ENCODE measurements at regions not wholly inside any gene's neighbourhood (a gene's known extent, or its start where the extent isn't known, plus 50 kb on each side); places are given as distances from the start of the nearest gene placed in this dataset.

DNA sequence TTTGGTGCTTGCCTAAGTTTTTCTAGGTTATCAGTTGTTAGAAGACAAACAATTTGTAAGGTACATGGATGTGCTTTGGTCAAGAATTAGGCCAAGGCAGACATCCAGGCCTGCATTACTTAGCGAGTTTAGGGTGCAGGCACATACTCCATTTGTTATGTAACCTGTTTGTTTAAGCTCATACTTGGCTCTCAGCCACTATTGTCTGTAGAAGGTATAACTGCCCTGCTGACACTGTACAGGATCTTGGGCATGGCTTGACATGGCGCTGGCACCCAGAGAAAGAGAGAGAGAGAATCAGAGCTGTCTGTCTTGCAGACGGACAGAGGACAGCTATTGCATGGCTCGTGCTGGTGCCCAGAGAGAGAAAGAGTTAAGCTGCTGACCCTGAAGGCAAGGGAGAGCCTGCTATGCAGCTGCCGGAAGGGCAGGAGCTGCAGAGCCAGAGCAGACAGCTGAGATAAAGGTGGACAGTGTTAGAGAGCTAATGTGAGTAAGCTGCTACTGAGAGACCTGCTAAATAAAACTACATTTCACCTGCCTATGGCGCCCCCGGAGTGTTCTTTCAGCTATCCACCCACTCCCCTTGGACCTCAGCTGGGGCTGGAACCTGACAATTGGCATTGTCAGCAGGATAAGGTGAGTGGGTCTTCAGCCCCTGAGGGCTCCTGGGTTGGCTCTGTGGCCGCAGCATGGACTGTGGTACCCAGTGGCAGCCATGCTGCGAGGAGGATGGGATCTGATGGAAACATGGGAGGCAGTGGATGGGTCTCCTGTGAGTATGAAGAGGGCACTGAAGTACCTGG, 120.9 kb upstream of the TMEM106B start:
- DNase-seq = no peak

DNA sequence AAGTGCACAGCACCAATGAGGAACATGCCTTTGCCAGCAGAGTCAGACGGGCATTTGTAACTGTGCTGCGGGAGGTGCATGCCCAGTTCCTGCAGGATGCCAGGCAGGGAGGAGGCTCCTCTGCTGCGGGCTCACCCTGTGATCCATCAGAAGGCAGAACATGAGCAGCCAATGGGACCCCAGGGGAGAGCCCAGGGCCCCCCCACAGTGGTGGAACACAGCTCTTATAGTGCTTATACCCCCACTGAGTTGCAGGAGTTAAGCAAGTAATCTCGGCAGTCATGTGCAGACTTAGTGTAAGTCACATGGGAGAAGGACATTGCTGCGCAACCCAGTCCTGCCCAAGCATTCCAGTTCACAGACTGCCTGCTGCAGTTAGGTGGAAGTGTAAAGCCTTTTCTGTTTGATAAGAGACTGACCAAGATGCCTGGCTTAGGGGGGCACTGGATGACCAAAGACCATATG, 120.3 kb upstream of the TMEM106B start:
- no peak for DNase-seq

DNA sequence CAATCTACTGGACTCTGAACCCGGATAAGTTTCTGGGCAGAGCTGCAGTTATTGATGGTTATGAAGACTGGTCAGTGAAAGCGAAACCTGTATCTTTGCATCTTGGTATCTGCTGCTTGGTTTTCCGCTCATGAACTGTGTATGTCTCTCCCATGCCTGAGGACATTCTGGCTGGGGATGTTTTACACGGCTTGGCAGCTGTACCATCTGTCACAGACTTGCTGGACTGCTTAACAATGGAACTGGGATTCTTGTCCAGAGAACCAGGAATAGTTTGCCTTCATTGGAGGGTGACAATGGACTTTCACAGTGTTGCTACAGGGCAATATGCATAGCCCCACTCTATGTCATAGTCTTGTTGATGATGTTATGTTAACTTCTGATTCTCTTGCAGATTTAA, 119.9 kb upstream of the TMEM106B start:
- no peak for DNase-seq

DNA sequence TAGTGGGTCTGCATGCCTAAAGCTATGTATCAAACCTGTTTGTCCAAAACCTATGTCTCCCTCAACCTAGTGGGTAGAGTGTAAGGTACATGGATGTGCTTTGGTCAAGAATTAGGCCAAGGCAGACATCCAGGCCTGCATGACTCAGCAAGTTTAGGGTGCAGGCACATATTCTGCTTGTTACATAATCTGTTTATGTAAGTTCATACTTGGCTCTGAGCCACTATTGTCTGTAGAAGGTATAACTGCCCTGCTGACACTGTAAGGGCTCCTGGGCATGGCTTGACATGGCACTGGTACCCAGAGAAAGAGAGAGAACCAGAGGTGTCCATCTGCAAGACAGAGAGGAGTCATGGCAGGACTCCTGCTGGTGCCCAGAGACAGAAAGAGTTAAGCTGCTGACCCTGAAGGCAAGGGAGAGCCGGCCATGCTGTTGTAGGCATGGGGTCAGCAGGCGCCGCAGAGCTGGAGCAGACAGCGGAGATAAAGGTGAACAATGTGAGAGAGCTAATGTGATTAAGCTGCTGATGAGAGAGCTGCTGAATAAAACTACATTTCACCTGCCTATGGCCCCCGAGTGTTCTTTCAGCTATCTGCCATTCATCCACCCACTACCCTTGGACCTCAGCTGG, 118.5 kb upstream of the TMEM106B start:
- no peak for DNase-seq

DNA sequence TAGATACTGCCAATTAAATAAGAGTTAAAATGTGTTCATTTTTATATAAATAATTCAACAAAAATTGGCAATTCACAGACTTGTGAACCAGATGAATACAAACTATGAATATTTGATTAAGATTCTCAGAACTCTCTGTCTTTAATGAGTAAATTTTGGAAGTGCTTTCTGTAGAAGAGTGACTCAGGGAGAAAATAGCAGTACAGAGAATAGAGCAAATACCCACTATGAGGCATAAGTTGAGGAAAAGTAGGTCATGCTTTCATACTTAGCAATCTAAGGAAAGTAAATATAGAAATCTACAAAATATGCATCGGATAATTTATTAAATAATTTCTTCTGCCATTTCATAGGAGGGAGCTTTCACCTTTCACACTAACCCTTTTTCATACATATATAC, 117.7 kb upstream of the TMEM106B start:
- DNase-seq = no peak

DNA sequence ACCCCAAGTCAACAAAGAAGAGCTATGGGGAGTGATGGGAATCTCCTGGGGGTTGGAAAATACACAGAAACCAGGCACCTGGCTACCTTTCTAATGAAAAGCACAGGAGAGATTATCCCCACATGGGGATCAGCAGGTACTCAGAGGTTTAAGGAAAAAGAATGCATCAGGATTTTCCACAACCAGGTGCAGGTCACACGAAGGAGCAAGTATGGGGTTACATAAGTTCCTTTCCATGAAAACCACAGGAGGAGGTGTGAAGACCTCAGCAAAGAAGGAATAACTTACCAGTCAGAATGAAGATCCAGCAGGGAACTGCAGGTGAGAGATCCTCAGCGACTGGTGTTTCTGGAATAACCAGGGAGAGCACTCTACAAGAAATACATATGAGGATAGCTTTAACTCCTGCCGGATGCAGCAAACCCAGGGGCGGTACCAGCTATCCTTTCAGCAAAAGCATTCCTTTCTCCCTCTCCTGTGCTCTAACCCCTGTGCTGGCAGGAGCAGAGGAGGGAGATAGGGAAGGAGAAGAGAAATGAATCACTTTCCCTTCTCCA, 116.7 kb upstream of the TMEM106B start:
- no peak for DNase-seq

DNA sequence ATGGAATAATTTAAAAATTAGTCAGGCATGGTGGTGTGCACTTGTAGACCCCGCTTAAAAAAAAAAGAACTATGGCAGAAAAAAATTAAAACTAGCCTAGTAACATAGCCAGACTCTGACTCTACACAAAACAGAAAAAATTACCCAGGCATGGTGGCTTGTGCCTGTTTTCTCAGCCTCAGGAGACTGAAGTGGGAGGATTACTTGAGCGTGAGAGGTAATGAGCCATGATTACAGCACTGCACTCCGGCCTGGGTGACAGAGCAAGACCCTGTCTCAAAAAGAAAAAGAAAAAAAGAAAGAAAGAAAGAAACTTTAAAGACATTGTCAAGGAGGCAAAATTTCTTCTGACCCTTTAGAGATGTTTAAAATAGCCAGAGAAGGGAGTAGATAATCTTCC, 109.0 kb upstream of the TMEM106B start:
- DNase-seq = no peak

DNA sequence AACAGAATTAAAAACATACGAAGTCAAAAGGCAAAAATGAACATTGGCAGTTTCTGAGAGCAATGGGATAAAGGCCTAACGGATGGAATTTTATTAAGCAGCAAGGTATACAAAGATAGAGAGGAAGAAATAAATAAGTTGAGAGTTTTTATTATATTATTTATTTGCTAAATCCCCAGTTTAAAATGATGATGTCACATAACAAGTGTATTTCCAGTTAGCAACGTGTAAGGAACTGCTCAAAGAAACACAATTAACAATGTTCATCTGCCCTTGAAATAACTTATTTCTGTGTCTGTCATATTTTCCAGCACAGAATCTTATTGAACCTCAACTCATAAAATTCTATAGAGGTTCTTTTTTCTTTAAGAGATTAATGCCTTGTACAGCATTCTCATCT, 108.6 kb upstream of the TMEM106B start:
- no peak for DNase-seq

DNA sequence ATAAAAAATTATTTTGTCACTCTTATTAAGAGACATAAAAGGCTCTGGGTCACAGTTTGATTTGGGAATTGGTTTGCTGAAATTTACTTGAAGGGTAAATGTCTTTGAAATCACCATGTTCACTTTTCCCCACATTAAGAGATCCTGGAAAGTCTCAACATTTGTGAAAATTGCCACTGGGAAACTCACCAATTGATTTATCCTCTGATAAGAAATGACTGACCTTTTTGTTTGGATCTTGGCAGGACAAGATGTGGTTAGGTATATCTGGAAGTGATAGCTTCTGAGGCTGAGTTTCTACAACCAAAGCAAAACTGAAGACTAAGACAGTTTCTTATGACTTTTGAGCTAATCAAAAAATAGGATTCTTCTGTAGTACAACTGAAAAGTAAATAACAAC, 107.1 kb upstream of the TMEM106B start:
- no peak for DNase-seq

DNA sequence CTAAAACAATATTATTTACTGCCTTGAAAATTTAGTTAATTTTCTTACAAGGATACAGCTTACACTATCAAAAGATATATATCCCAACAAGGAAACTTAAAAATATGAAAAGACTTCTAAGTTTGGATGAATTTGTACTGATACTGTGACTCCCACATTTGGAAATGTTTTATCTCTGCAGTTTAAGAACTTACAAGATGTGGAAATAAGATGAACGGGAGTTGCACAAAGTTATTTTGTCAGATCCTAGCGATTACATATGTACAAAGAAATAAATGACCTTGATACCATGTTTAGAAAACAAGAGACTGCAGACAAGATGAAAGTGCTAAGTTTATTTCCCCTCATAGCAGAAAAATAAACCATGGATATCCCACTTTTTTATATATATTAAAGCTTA, 103.7 kb upstream of the TMEM106B start:
- no peak for DNase-seq

DNA sequence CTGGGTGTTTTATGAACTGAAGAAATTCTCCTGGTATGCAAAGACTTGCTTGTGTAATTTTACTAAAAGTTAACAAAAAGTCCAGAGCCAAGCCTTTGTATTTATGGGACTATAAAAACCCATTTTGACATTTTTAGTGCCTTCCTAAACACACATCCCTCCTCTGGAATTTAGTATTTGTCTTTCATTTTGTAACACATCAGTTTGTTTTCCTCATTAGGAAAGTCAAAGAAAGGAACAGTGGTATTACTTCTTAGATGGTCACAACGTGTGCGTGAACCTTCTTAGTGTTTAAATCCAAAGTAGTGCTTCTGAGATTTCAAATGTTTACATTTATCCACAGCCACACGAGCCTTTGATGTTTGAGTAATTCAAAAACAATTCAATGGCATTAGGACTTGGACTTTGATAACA, 103.2 kb upstream of the TMEM106B start:
- no peak for DNase-seq

DNA sequence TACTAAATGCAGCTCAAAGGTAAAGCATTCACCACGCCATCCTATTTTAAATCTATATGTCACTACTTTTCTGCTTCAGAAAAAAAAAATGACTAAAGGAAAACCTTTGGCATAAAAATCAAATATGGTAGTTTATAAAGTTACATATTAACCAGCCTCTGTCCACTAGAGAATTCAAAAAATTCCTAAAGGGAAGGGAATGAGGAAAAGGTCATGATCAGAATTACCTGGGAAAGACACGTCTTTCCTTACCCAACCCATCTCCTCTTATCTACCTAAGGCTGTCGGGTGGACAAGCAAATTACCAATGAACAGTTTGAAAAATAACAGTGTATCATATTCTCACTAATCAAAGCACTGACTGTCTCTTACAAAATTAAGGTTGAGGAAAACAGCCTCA, 100.7 kb upstream of the TMEM106B start:
- no peak for DNase-seq

DNA sequence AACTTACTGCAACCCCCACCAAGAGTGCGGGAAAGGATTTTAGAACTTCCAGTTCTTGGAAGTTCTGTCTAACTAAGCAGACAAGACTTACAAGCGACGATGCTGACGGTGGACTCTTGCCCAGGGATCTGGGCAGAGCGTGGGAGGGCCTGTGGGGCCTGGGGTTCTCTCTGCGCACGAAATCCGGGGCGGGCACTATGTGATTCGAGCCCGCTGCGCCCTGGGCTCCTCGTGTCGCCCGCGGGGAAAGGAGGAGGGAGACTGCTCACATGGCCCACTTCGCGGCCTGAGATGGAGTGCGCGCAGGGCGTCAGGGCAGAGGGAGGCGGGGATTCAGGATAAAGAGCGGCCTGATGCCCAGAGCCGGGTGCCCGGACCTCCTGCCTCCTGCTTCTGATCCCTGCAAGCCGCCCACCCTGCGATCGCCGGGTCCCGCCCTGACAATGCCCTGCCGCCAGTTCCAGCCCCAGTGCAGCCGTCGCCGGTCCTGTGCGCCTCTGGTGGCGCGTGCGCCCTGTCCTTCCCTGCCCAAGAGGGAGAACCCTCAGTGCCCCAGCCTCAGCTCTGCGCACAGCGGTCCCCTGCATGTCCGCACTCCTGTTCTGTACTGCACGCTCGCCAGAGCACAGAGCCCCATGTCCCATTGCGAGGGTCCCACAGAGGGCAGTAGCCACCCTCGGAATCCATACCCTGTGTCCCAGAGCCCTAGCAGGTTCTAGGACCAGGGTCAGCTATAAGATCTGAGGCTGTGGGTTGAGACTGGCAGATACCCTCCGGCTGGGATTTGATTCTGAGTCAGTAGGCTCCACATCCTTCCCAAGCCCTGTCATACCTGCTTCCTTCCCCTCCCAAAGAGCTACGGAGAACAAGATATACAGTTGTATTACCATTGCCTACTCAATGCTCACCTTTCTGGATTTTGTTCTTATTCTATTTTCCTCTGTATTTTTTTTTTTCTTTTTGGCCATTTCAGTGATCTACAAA, 99.4 kb upstream of the TMEM106B start:
- peak; percentile 7 for DNase-seq

DNA sequence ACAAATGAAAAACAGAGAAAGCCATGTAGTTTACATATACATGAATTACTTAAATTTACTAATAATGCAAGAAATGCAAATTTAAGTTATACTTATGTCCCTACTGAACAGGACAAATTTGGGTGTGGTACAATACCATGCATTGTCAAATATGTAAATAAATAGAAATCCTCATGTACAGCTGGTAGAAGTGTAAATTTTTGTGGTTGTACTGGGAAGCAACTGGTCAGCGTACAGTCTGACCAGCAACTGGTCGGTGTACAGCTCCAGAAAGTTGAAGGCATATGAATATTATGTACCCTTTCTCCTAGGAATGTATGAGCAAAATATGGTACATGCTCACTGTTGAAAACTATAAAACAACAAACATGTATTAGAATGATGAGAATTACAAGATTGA, 93.9 kb upstream of the TMEM106B start:
- no peak for DNase-seq

DNA sequence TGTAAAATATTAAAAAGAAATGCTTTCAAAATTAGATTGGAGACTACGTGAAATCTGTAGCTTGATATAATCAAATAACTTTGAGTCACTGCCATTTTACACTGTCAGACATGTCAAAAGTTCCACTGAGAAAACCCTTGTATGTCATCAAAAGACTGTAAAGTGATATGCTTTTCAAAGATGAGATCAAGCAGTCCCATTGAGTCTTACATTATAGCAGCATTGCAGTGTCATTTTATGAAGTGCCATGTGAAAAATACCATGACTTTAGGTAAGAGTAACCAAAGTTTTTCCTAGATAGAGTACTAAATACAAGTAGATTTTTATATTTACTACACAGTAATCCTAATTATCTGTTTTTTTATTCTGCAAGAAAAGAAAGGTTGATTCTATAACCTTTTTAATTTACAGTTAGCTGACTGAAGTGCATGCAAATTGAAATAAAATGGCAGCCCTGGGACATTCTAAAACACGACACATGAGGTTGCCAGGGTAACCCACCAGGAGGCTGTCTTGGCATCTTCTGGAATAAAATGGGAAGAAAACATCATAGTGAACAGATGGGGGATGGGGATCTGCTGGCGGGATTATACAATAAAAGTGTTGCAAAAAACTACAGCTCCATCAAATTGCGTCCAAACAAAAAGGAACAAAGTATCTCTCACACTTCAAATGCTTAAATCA, 91.3 kb upstream of the TMEM106B start:
- DNase-seq = no peak

DNA sequence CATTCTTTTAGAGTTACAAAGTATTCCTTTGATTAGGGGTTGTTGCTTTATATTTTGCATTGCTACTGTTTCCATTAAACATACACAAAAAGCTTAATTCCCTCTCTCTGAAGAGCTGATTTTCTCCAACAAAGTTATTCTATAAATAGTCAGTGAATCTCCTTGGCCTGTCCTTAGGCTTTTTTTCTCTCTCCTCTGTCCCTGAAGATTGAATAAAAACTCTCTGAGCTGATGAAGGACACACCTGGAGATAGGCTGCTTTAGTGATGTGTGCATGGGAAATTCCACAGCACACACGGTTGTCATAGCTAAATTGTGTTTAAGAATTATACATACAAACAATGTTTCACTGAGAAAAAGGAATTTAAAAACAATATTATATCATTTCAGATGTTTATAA, 90.5 kb upstream of the TMEM106B start:
- no peak for DNase-seq

DNA sequence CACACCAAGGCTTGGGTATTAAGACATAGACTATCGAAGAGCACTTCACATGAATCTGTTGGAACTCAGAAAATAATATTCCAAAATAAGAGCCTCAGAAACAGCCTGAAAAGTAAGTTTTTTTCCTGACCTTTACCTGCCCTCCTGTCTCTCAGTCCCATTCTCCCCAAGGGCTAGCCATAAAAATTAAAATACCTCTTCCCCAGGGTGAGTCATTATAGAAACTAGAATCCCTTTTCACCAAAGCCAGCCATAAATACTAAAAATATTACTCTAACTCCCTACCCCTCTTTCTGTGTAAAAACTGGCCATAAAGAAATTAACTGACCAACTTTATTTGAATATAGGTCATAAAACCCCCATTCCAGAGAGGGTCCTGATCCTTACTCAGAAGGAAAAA, 87.9 kb upstream of the TMEM106B start:
- DNase-seq = no peak

DNA sequence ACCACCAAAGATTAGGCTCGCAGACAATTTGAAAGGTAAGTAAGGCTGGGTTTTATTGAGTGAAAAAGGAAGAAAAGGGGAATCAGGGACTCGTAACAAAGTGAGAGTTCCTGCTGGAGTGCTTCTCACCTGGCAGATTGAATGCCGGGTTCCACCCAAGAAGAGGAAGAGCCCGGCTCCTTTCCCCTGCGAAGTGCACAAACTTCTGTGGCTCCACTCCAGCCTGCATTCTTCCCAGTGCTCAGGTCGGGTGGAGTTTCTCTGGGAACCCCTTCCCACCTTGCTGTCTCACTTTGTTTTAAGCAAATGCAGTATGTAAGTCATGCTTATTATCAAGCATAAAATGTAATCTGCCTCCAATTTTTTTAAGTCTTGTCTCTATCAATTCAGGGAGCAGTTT, 87.1 kb upstream of the TMEM106B start:
- no peak for DNase-seq

DNA sequence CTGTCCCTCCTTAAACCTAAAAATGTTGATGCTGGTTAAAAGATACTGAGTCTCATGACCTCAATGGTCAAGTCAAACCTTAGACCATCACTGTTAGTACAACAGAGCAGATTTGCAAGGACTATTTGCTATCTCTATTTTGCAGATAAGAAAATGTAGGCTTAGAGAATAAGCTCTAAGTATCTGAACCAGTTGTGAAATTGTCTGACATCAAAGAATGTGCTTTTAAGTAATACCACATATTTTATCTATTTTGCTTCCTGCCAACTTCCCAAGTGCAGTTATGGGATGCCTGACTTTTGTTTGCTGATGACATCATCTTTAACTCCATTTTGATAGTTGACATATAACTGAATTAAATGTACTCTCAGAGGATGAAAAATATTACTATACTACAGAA, 83.6 kb upstream of the TMEM106B start:
- no peak for DNase-seq

DNA sequence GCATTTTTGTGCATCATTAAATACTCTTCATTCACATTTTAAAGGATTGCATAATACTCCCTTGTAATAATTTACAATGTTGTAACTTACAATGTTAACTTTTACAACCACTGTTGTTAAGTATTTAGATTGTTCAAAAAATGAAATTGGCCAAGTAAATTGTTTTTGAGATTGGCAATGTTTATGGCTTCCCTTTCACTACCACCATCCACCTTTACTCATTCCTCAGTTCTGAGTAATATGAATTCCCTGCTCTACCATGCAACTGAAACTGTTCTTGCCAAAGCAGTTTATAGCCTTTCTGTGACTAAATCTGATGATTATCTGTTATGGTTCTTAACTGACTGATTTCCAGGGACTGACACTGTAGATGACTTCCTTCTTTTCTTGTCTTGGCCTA, 80.5 kb upstream of the TMEM106B start:
- DNase-seq = no peak

DNA sequence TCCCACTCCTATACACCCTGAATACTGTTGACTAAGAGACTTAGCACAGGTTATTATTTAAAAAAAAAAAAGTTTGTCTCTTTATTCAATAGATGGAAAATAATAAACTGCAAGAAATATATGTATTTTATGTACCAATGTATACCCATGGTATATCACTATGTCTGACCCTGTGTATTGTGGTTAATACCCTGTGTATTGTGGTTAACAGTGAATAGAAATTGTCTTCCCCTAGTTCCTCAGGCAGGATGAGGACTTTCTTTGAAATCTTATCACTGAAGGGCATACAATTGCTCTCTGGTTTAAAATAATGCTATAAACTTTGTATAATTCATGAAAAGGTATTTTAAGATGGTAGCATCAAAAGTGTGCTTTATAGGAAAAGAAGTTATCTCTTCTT, 80.0 kb upstream of the TMEM106B start:
- DNase-seq = no peak

DNA sequence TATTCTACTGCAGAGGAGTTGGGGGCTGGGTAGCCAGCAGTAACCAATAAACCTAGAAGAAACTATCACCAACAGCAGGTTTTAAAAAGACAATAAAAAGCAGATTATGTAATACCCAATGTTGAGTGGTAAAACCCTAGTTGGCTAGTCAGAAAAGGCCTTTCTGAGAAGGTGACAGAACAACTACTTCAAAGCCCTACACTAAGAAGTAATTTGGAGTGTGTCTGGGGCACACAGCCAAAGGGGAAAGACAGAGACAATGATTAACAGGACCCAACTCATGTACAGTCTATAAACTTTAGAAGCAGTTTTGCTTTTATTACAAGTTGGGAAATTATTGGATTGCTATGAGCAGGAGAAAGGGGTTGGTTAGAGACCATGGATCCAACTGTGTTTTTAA, 77.2 kb upstream of the TMEM106B start:
- no peak for DNase-seq

DNA sequence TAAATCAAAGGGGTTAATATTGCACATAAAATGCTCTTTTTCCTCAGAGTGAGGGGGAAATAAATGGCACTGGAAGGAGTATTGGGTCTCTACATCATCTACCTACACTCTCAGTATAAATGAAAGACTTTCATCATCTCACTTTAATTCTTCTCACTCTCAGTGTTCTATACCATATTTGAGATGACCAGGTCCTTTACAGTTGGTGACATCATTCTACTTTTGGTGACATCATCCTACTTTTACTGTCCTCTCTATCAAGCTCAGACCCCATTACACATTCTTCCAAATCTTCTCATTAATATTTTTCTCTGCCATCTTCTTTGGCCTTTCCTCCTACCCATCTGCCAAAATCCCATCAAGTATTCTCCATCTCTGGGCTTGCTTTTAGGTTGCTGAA, 74.6 kb upstream of the TMEM106B start:
- no peak for DNase-seq

Measured in CD4-positive, alpha-beta T cell treated with Interleukin-6 for 4 hours (primary cell).